ENCODE measurements at regions not wholly inside any gene's neighbourhood (a gene's known extent, or its start where the extent isn't known, plus 50 kb on each side); places are given as distances from the start of the nearest gene placed in this dataset.

DNA sequence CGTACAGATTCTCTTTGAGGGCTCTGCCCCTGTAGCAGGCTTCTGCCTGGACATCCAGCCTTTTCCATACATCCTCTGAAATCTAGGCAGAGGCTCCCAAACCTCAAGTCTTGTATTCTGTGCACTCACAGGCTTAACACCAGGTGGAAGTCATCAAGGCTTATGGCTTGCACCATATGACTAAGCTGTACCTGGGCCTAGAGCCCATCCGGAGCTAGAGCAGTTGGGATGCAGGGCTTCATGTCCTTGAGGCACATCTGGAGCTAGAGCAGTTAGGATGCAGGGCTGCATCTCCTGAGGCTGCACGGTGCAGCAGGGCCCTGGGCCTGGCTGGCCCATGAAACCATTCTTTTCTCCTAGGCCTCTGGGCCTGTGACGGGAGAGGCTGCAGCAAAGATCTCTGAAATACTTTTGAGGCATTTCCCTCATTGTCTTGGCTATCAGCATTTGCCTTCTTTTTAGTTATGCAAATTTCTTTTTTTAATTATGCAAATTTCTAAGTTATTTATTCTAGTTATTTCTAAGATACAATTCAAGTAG lies 98.7 kb downstream of the CD24 start:
- Histone ChIP-seq H3K9me3 (ENCODE audit: control insufficient read depth in 4 of 4, low read length in 3 of 4) (no peaks in the 10 kb centered on the region), H3K4me1 (ENCODE audit: control insufficient read depth in 4 of 4, insufficient read depth in 4 of 4, low read length in 3 of 4) (no peaks in the 10 kb centered on the region), H3K9ac (ENCODE audit: low read depth in 1 of 2, low read length in 2 of 2) (no peak overlapping the region), H3K27me3 (ENCODE audit: control insufficient read depth in 4 of 4, insufficient read depth in 4 of 4, low read length in 3 of 4) (no peaks in the 10 kb centered on the region), H3K4me3 (ENCODE audit: low read depth in 1 of 3, low read length in 3 of 3) (peak overlapping the region in 1 of 3 donors; percentile 49), H3K36me3 (ENCODE audit: control insufficient read depth in 4 of 4, insufficient read depth in 3 of 4, low read depth in 1 of 4, low read length in 3 of 4) (no peaks in the 10 kb centered on the region), H3K27ac (ENCODE audit: low read depth in 1 of 2, low read length in 2 of 2) (no peak overlapping the region)
- no peak for DNase-seq (ENCODE audit: low spot score)
- TF ChIP-seq YY1 (IDR thresholded peaks at IDR 0.05) (no peak), HNF4G (IDR thresholded peaks at IDR 0.05) (no peak), RXRA (IDR thresholded peaks at IDR 0.05) (no peak), EGR1 (IDR thresholded peaks at IDR 0.05; ENCODE audit: low read depth in 2 of 2) (no peak), JUND (IDR thresholded peaks at IDR 0.05) (no peak), TAF1 (conservative IDR thresholded peaks at IDR 0.05) (no peak), FOXA2 (IDR thresholded peaks at IDR 0.05) (no peak), GABPA (IDR thresholded peaks at IDR 0.05 in 1 of 2, conservative IDR thresholded peaks at IDR 0.05 in 1 of 2) (no peak), RAD21 (IDR thresholded peaks at IDR 0.05) (no peak), HNF4A (conservative IDR thresholded peaks at IDR 0.05) (no peak), CTCF (IDR thresholded peaks at IDR 0.05; ENCODE audit: low read depth, low read length, missing input control) (no peak), NR2F2 (IDR thresholded peaks at IDR 0.05) (no peak), FOXA1 (IDR thresholded peaks at IDR 0.05) (no peak)
- TF ChIP-seq, protein P1, sequence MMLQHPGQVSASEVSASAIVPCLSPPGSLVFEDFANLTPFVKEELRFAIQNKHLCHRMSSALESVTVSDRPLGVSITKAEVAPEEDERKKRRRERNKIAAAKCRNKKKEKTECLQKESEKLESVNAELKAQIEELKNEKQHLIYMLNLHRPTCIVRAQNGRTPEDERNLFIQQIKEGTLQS (IDR thresholded peaks at IDR 0.05): no peak
- TF ChIP-seq, protein P2, sequence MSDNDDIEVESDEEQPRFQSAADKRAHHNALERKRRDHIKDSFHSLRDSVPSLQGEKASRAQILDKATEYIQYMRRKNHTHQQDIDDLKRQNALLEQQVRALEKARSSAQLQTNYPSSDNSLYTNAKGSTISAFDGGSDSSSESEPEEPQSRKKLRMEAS (IDR thresholded peaks at IDR 0.05): no peak
- TF ChIP-seq, protein P3, sequence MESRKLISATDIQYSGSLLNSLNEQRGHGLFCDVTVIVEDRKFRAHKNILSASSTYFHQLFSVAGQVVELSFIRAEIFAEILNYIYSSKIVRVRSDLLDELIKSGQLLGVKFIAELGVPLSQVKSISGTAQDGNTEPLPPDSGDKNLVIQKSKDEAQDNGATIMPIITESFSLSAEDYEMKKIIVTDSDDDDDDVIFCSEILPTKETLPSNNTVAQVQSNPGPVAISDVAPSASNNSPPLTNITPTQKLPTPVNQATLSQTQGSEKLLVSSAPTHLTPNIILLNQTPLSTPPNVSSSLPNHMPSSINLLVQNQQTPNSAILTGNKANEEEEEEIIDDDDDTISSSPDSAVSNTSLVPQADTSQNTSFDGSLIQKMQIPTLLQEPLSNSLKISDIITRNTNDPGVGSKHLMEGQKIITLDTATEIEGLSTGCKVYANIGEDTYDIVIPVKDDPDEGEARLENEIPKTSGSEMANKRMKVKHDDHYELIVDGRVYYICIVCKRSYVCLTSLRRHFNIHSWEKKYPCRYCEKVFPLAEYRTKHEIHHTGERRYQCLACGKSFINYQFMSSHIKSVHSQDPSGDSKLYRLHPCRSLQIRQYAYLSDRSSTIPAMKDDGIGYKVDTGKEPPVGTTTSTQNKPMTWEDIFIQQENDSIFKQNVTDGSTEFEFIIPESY (IDR thresholded peaks at IDR 0.05): no peak
- TF ChIP-seq, protein P4, sequence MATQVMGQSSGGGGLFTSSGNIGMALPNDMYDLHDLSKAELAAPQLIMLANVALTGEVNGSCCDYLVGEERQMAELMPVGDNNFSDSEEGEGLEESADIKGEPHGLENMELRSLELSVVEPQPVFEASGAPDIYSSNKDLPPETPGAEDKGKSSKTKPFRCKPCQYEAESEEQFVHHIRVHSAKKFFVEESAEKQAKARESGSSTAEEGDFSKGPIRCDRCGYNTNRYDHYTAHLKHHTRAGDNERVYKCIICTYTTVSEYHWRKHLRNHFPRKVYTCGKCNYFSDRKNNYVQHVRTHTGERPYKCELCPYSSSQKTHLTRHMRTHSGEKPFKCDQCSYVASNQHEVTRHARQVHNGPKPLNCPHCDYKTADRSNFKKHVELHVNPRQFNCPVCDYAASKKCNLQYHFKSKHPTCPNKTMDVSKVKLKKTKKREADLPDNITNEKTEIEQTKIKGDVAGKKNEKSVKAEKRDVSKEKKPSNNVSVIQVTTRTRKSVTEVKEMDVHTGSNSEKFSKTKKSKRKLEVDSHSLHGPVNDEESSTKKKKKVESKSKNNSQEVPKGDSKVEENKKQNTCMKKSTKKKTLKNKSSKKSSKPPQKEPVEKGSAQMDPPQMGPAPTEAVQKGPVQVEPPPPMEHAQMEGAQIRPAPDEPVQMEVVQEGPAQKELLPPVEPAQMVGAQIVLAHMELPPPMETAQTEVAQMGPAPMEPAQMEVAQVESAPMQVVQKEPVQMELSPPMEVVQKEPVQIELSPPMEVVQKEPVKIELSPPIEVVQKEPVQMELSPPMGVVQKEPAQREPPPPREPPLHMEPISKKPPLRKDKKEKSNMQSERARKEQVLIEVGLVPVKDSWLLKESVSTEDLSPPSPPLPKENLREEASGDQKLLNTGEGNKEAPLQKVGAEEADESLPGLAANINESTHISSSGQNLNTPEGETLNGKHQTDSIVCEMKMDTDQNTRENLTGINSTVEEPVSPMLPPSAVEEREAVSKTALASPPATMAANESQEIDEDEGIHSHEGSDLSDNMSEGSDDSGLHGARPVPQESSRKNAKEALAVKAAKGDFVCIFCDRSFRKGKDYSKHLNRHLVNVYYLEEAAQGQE (IDR thresholded peaks at IDR 0.05): no peak
- 97% methylated on average over 4 of the region's 4 CpGs for WGBS
